PC-9 (cell line): ENCODE measurements at regions not wholly inside any gene's neighbourhood (a gene's known extent, or its start where the extent isn't known, plus 50 kb on each side); places are given as distances from the start of the nearest gene placed in this dataset.
A peak's percentile ranks its signal among the peaks of the same experiment; 100 is the strongest.

Experiments
- BruUV-seq: library from RNA; stranded (reverse); fragments of 400-500 nt; replicated peaks from 2 replicates; lab custom pipeline; 2021; lab: Mats Ljungman, UMichigan
- CTCF ChIA-PET: fragments of 300-600 bp; sonication (Branson Sonifier 250); formaldehyde crosslinking; loops from one replicate; lab custom pipeline; 2022; ENCODE audit warnings: antibody characterized with exemption; lab: Charles Lee
- POLR2A ChIA-PET: fragments of 300-600 bp; sonication (Branson Sonifier 250); formaldehyde crosslinking; loops from one replicate; lab custom pipeline; 2022; ENCODE audit warnings: antibody characterized with exemption; ENCODE audit not compliant: unreplicated experiment; lab: Charles Lee
- DNase-seq, 2 experiments: peaks; one replicate each; pipeline versions ENCODE4 v3.0.0 to v3.0.0-alpha.2; 2015 to 2022; ENCODE audit warnings: mixed read lengths in 1 of 2
- H2AFZ ChIP-seq: fragments of 200-600 bp; sonication (generic); 2 replicates; pipeline ENCODE4 v1.8.1; 2017; ENCODE audit warnings: antibody characterized with exemption
- H3F3A ChIP-seq: fragments of 200-600 bp; sonication (generic); 2 replicates; pipeline ENCODE4 v1.8.1; 2017; ENCODE audit warnings: antibody characterized with exemption, mild to moderate bottlenecking, low read depth; ENCODE audit not compliant: insufficient read depth
- H3K27ac ChIP-seq: fragments of 200-600 bp; sonication (generic); 2 replicates; pipeline ENCODE4 v1.6.1; 2016; ENCODE audit warnings: mixed run types
- H3K27me3 ChIP-seq: fragments of 200-600 bp; sonication (generic); 2 replicates; pipeline ENCODE4 v1.6.1; 2016; ENCODE audit warnings: low read depth, mixed run types; ENCODE audit not compliant: insufficient read depth
- H3K36me3 ChIP-seq: fragments of 200-600 bp; sonication (generic); 2 replicates; pipeline ENCODE4 v1.6.1; 2016; ENCODE audit warnings: low read depth, mixed run types
- H3K4me1 ChIP-seq: fragments of 200-600 bp; sonication (generic); replicated peaks from 2 replicates; pipeline ENCODE4 v1.6.1; 2016; ENCODE audit warnings: mixed run types; ENCODE audit not compliant: insufficient read depth
- H3K4me2 ChIP-seq: fragments of 200-600 bp; sonication (generic); 2 replicates; pipeline ENCODE4 v1.6.1; 2017; ENCODE audit warnings: mixed run types
- H3K4me3 ChIP-seq: fragments of 200-600 bp; sonication (generic); 2 replicates; pipeline ENCODE4 v1.6.1; 2016; ENCODE audit warnings: mixed run types
- H3K79me2 ChIP-seq: fragments of 200-600 bp; sonication (generic); 2 replicates; pipeline ENCODE4 v1.6.1; 2017; ENCODE audit warnings: low read depth, mixed run types
- H3K9me2 ChIP-seq: fragments of 200-600 bp; sonication (generic); 2 replicates; pipeline ENCODE4 v1.8.1; 2017; ENCODE audit warnings: mild to moderate bottlenecking; ENCODE audit not compliant: insufficient read depth
- H3K9me3 ChIP-seq: fragments of 200-600 bp; sonication (generic); 2 replicates; pipeline ENCODE4 v1.8.1; 2016; ENCODE audit warnings: low read depth; ENCODE audit not compliant: insufficient read depth
- H4K20me1 ChIP-seq: fragments of 200-600 bp; sonication (generic); 2 replicates; pipeline ENCODE4 v1.8.1; 2017; ENCODE audit not compliant: insufficient read depth
- EZH2 ChIP-seq: fragments of 200-600 bp; sonication (generic); IDR thresholded peaks from 2 replicates; pipeline ENCODE4 v1.8.0; 2017; ENCODE audit warnings: antibody characterized with exemption, low read depth
- intact Hi-C: fragments of 100-400 bp; cut with micrococcal nuclease; formaldehyde crosslinking; loops from one replicate; pipeline ENCODE4 v1.10.0; 2022; ENCODE audit not compliant: unreplicated experiment
- TF ChIP-seq, protein P1 (sequence below): fragments of 200-600 bp; sonication (generic); conservative IDR thresholded peaks from 2 replicates; pipeline ENCODE4 v1.6.1; 2017; ENCODE audit warnings: mixed run types, antibody characterized with exemption, mild to moderate bottlenecking, moderate library complexity

DNA sequence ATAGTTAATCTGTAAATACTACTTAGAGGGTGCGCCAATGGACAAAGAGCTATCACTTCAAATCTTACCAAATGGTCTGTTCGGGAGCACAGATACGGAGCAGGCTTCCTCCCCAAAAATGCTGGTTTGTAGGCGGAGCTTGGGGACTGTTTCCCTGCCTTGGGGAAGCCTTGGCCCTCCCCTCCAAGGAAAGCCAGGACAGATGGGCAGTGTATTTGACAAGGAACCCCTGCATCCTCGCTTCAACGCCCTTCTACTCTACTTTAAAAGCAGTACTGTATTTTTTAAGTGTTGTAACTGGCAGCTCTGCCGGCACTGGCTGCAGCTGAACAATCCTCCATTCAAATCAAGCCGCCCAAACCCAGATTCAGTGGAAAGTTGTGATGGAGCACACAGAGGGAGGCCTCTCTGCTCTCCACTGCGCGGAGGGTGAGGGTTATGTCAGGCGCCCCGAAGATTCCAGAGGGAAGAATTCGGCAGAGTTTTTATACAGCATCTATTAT, 83.1 kb upstream of the FNDC3B start:
- ChIA-PET CTCF (no interaction called here), POLR2A (no interaction called here)
- peaks cover 31% of the 10 kb centered on the region; the same call in 1 of the 2 replicates for H3F3A ChIP-seq
- intact Hi-C loops = no loop called here
- peaks cover 54% of the 10 kb centered on the region for H3K4me1 ChIP-seq
- no peaks in the 10 kb centered on the region for H3K27me3 ChIP-seq
- H3K4me3 ChIP-seq = no peak overlapping the region
- TF ChIP-seq, protein P1, sequence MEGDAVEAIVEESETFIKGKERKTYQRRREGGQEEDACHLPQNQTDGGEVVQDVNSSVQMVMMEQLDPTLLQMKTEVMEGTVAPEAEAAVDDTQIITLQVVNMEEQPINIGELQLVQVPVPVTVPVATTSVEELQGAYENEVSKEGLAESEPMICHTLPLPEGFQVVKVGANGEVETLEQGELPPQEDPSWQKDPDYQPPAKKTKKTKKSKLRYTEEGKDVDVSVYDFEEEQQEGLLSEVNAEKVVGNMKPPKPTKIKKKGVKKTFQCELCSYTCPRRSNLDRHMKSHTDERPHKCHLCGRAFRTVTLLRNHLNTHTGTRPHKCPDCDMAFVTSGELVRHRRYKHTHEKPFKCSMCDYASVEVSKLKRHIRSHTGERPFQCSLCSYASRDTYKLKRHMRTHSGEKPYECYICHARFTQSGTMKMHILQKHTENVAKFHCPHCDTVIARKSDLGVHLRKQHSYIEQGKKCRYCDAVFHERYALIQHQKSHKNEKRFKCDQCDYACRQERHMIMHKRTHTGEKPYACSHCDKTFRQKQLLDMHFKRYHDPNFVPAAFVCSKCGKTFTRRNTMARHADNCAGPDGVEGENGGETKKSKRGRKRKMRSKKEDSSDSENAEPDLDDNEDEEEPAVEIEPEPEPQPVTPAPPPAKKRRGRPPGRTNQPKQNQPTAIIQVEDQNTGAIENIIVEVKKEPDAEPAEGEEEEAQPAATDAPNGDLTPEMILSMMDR = no peak
- no peak for TF ChIP-seq EZH2
- no peaks in the 10 kb centered on the region for H3K9me2 ChIP-seq
- BruUV-seq = no TSS peak
- H4K20me1 ChIP-seq = no peaks in the 10 kb centered on the region
- no peak overlapping the region for H3K27ac ChIP-seq
- no peak overlapping the region for H2AFZ ChIP-seq
- H3K4me2 ChIP-seq = no peak overlapping the region
- DNase-seq = peak in 1 of 2 experiments; percentile 30
- H3K36me3 ChIP-seq = no peaks in the 10 kb centered on the region
- H3K79me2 ChIP-seq = no peaks in the 10 kb centered on the region
- H3K9me3 ChIP-seq = peaks cover 14% of the 10 kb centered on the region

DNA sequence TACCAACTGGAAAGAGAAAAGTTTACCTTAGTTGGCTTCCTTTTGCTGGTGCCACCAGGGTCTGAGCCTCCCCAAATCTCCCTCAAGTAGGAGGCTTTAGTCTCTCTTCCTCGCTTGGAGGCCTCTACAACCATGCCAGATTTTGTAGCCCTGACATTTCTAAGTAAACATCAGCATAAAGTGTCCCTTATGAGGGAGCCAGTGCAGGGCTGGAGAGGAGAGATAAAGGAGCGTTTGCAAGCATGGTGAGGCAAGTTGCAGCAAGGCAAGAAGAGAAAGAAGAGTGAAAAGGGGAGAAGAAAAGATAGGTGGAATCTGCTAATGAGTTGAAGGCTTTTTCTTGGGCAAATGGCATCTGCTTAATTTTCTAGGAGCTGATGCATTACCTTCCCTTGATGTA, 82.7 kb upstream of the FNDC3B start:
- H3K79me2 ChIP-seq = 0 out of 2 replicates have a peak, but pooled peaks cover 4% of the 10 kb centered on the region
- no TSS peak for BruUV-seq
- peaks cover 14% of the 10 kb centered on the region for H3K9me3 ChIP-seq
- no peak overlapping the region for H3K27ac ChIP-seq
- H3K36me3 ChIP-seq = no peaks in the 10 kb centered on the region
- H3K4me1 ChIP-seq = peaks cover 54% of the 10 kb centered on the region
- intact Hi-C loops = no loop called here
- peaks cover 34% of the 10 kb centered on the region; the same call in 1 of the 2 replicates for H3F3A ChIP-seq
- ChIA-PET CTCF (interaction anchor here (0.6 kb wide), 1 partner anchor 11 kb away, joined by 5 read pairs; no protein-coding TSS in a partner anchor), POLR2A (no interaction called here)
- DNase-seq = no peak
- H3K4me2 ChIP-seq = no peak overlapping the region
- H3K4me3 ChIP-seq = no peak overlapping the region
- peak overlapping the region; percentile 39; the same call in 1 of the 2 replicates for H2AFZ ChIP-seq
- H3K9me2 ChIP-seq = no peaks in the 10 kb centered on the region
- TF ChIP-seq, protein P1 = no peak
- TF ChIP-seq EZH2 = no peak
- H4K20me1 ChIP-seq = no peaks in the 10 kb centered on the region
- H3K27me3 ChIP-seq = no peaks in the 10 kb centered on the region

- intact Hi-C loops = loop anchor here (2.0 to 10.0 kb wide), 2 partner anchors 81 to 115 kb away; partner anchors contain the start of gene TMEM212
- Histone ChIP-seq H3K4me3 (0 out of 2 replicates have a peak overlapping the region, but pooled peaks have one; percentile 14), H4K20me1 (no peaks in the 10 kb centered on the region), H3K79me2 (0 out of 2 replicates have a peak, but pooled peaks cover 5% of the 10 kb centered on the region), H2AFZ (no peak overlapping the region), H3K4me2 (no peak overlapping the region), H3K4me1 (peaks cover 36% of the 10 kb centered on the region), H3F3A (peaks cover 11% of the 10 kb centered on the region; the same call in 1 of the 2 replicates), H3K9me2 (no peaks in the 10 kb centered on the region; the same call in 1 of the 2 replicates), H3K9me3 (peaks cover 9% of the 10 kb centered on the region), H3K36me3 (no peaks in the 10 kb centered on the region; the same call in 1 of the 2 replicates), H3K27ac (peak overlapping the region; percentile 91), H3K27me3 (no peaks in the 10 kb centered on the region)
- no TSS peak for BruUV-seq
- CTCF ChIA-PET = no interaction called here
- POLR2A ChIA-PET = no interaction called here
- TF ChIP-seq, protein P1 = no peak
- TF ChIP-seq EZH2 = no peak
- no peak for DNase-seq
Measured at GRCh38 chr3:171959532-171960089, 79.8 kb upstream of the FNDC3B start.
